ENCODE measurements at regions not wholly inside any gene's neighbourhood (a gene's known extent, or its start where the extent isn't known, plus 50 kb on each side); places are given as distances from the start of the nearest gene placed in this dataset.

GRCh38 chr13:46953941-46954340 is 57.1 kb upstream of the HTR2A start:
- no peak overlapping the region for H3K4me2 ChIP-seq (ENCODE audit: low read depth, low read length, poor library complexity, severe bottlenecking)
- no peak overlapping the region for H3K9ac ChIP-seq (ENCODE audit: low read depth, low read length, poor library complexity, severe bottlenecking)
- H3K4me3 ChIP-seq (ENCODE audit: low read length, poor library complexity, severe bottlenecking) = no peak overlapping the region
- H3K36me3 ChIP-seq (ENCODE audit: insufficient read depth, low read length) = no peaks in the 10 kb centered on the region
- H2AFZ ChIP-seq (ENCODE audit: low read length) = no peak overlapping the region
- H3K9me3 ChIP-seq (ENCODE audit: insufficient read depth, low read depth, low read length) = no peaks in the 10 kb centered on the region
- H3K27me3 ChIP-seq (ENCODE audit: insufficient read depth, low read length, poor library complexity, severe bottlenecking) = no peaks in the 10 kb centered on the region
- no peak for TF ChIP-seq CTCF (conservative IDR thresholded peaks at IDR 0.05; ENCODE audit: low read length)
- TF ChIP-seq EZH2phosphoT487 (IDR thresholded peaks at IDR 0.05; ENCODE audit: borderline replicate concordance) = no peak
- H3K9me2 ChIP-seq (replicated peaks; ENCODE audit: low read depth, low read length) = no peaks in the 10 kb centered on the region
- no peaks in the 10 kb centered on the region for H4K20me1 ChIP-seq (ENCODE audit: insufficient read depth, low read length, poor library complexity, severe bottlenecking)
- H3K79me2 ChIP-seq (ENCODE audit: insufficient read depth, low read length) = no peaks in the 10 kb centered on the region
- H3F3A ChIP-seq (ENCODE audit: low read depth) = no peaks in the 10 kb centered on the region
- no peaks in the 10 kb centered on the region for H3K4me1 ChIP-seq (ENCODE audit: insufficient read depth, low read length, poor library complexity, severe bottlenecking)

- no peak overlapping the region for H2AFZ ChIP-seq (ENCODE audit: low read length)
- H3K36me3 ChIP-seq (ENCODE audit: insufficient read depth, low read length) = no peaks in the 10 kb centered on the region
- no peaks in the 10 kb centered on the region for H4K20me1 ChIP-seq (ENCODE audit: insufficient read depth, low read length, poor library complexity, severe bottlenecking)
- H3K4me2 ChIP-seq (ENCODE audit: low read depth, low read length, poor library complexity, severe bottlenecking) = no peak overlapping the region
- H3K27me3 ChIP-seq (ENCODE audit: insufficient read depth, low read length, poor library complexity, severe bottlenecking) = no peaks in the 10 kb centered on the region
- H3K4me3 ChIP-seq (ENCODE audit: low read length, poor library complexity, severe bottlenecking) = no peak overlapping the region
- no peaks in the 10 kb centered on the region for H3K9me3 ChIP-seq (ENCODE audit: insufficient read depth, low read depth, low read length)
- no peaks in the 10 kb centered on the region for H3K9me2 ChIP-seq (replicated peaks; ENCODE audit: low read depth, low read length)
- no peaks in the 10 kb centered on the region for H3K4me1 ChIP-seq (ENCODE audit: insufficient read depth, low read length, poor library complexity, severe bottlenecking)
- no peaks in the 10 kb centered on the region for H3F3A ChIP-seq (ENCODE audit: low read depth)
- H3K9ac ChIP-seq (ENCODE audit: low read depth, low read length, poor library complexity, severe bottlenecking) = no peak overlapping the region
- no peaks in the 10 kb centered on the region for H3K79me2 ChIP-seq (ENCODE audit: insufficient read depth, low read length)
- no peak for TF ChIP-seq EZH2phosphoT487 (IDR thresholded peaks at IDR 0.05; ENCODE audit: borderline replicate concordance)
- no peak for TF ChIP-seq CTCF (conservative IDR thresholded peaks at IDR 0.05; ENCODE audit: low read length)
These were observed 56.5 kb upstream of the HTR2A start for GRCh38 chr13:46953331-46953730.

GRCh38 chr13:46951516-46951915 is 54.7 kb upstream of the HTR2A start:
- Histone ChIP-seq H3K27me3 (ENCODE audit: insufficient read depth, low read length, poor library complexity, severe bottlenecking) (no peaks in the 10 kb centered on the region), H3K4me3 (ENCODE audit: low read length, poor library complexity, severe bottlenecking) (no peak overlapping the region), H3K36me3 (ENCODE audit: insufficient read depth, low read length) (no peaks in the 10 kb centered on the region), H2AFZ (ENCODE audit: low read length) (no peak overlapping the region), H3F3A (ENCODE audit: low read depth) (no peaks in the 10 kb centered on the region), H3K4me1 (ENCODE audit: insufficient read depth, low read length, poor library complexity, severe bottlenecking) (no peaks in the 10 kb centered on the region), H3K9me2 (replicated peaks; ENCODE audit: low read depth, low read length) (no peaks in the 10 kb centered on the region; the same call in 1 of the 2 replicates), H3K4me2 (ENCODE audit: low read depth, low read length, poor library complexity, severe bottlenecking) (no peak overlapping the region), H3K9ac (ENCODE audit: low read depth, low read length, poor library complexity, severe bottlenecking) (no peak overlapping the region), H3K9me3 (ENCODE audit: insufficient read depth, low read depth, low read length) (no peaks in the 10 kb centered on the region), H3K79me2 (ENCODE audit: insufficient read depth, low read length) (no peaks in the 10 kb centered on the region), H4K20me1 (ENCODE audit: insufficient read depth, low read length, poor library complexity, severe bottlenecking) (no peaks in the 10 kb centered on the region)
- no peak for TF ChIP-seq EZH2phosphoT487 (IDR thresholded peaks at IDR 0.05; ENCODE audit: borderline replicate concordance)
- no peak for TF ChIP-seq CTCF (conservative IDR thresholded peaks at IDR 0.05; ENCODE audit: low read length)

All from Loucy (cell line).